Left ventricle myocardium inferior (tissue), 1 donor: ENCODE measurements at regions not wholly inside any gene's neighbourhood (a gene's known extent, or its start where the extent isn't known, plus 50 kb on each side); places are given as distances from the start of the nearest gene placed in this dataset.
"Not testable (repeated sequence)": the region's sequence is repeated elsewhere in the genome, so short reads cannot be mapped to it uniquely, and the experiment has no call there.

ENCODE experiments used
- DNase-seq: peaks from one replicate; pipeline ENCODE4 v3.0.0-alpha.2; 2020
- H3K27ac ChIP-seq: fragments of 200-600 bp; replicated peaks from 2 replicates; pipeline ENCODE4 v1.8.0; 2021
- H3K27me3 ChIP-seq: fragments of 200-600 bp; 2 replicates; pipeline ENCODE4 v1.8.0; 2021; ENCODE audit warnings: low read depth
- H3K36me3 ChIP-seq: fragments of 200-600 bp; 2 replicates; pipeline ENCODE4 v1.8.0; 2021
- H3K4me1 ChIP-seq: fragments of 200-600 bp; 2 replicates; pipeline ENCODE4 v1.8.0; 2021
- H3K4me3 ChIP-seq: fragments of 200-600 bp; 2 replicates; pipeline ENCODE4 v1.8.0; 2021; ENCODE audit warnings: mild to moderate bottlenecking, moderate library complexity
- H3K9me3 ChIP-seq: fragments of 200-600 bp; replicated peaks from 2 replicates; pipeline ENCODE4 v1.8.0; 2021
- CTCF ChIP-seq: fragments of 200-600 bp; IDR thresholded peaks from 2 replicates; pipeline ENCODE4 v1.8.0; 2021; ENCODE audit warnings: antibody characterized with exemption, mild to moderate bottlenecking, borderline replicate concordance
- intact Hi-C: fragments of 100-400 bp; cut with micrococcal nuclease; formaldehyde crosslinking; loops from one replicate; pipeline ENCODE4 v1.11.0; 2022
- donor health status: DM: no; HTN: yes; CAD: no; lungs with severe emphysema.

GRCh38 chr1:61028136-61028535 is 54.2 kb upstream of the NFIA start:
- no peak for TF ChIP-seq CTCF
- H3K36me3 ChIP-seq, result no peaks in the 10 kb centered on the region
- H3K27me3 ChIP-seq, result no peaks in the 10 kb centered on the region
- H3K9me3 ChIP-seq, result no peaks in the 10 kb centered on the region
- H3K4me1 ChIP-seq, result no peaks in the 10 kb centered on the region
- DNase-seq, result no peak
- no peak overlapping the region for H3K27ac ChIP-seq
- H3K4me3 ChIP-seq, result no peak overlapping the region
- intact Hi-C loops, result no loop called here

GRCh38 chr1:61018068-61018467 is 64.3 kb upstream of the NFIA start:
- H3K4me3 ChIP-seq, H3K36me3 ChIP-seq, intact Hi-C loops, H3K27ac ChIP-seq, H3K9me3 ChIP-seq, DNase-seq, H3K27me3 ChIP-seq: not testable (repeated sequence)
- H3K4me1 ChIP-seq, result peaks cover 11% of the 10 kb centered on the region

GRCh38 chr1:61017651-61018050 is 64.7 kb upstream of the NFIA start:
- H3K36me3 ChIP-seq, result no peaks in the 10 kb centered on the region
- H3K27ac ChIP-seq, result no peak overlapping the region
- H3K27me3 ChIP-seq, result no peaks in the 10 kb centered on the region
- peaks cover 14% of the 10 kb centered on the region for H3K4me1 ChIP-seq
- DNase-seq, result no peak
- TF ChIP-seq CTCF, result no peak
- intact Hi-C loops, result no loop called here
- H3K4me3 ChIP-seq, result no peak overlapping the region
- no peaks in the 10 kb centered on the region for H3K9me3 ChIP-seq

GRCh38 chr1:61013946-61014667 is 68.3 kb upstream of the NFIA start:
- Histone ChIP-seq H3K27ac (peak overlapping the region; percentile 56), H3K9me3 (no peaks in the 10 kb centered on the region), H3K4me3 (no peak overlapping the region), H3K27me3 (no peaks in the 10 kb centered on the region), H3K4me1 (peaks cover 28% of the 10 kb centered on the region), H3K36me3 (no peaks in the 10 kb centered on the region)
- no peak for DNase-seq
- intact Hi-C loops, result no loop called here
- no peak for TF ChIP-seq CTCF

- intact Hi-C loops, result no loop called here
- Histone ChIP-seq H3K27ac (peak overlapping the region; percentile 56), H3K27me3 (no peaks in the 10 kb centered on the region), H3K9me3 (no peaks in the 10 kb centered on the region), H3K4me1 (peaks cover 28% of the 10 kb centered on the region), H3K36me3 (no peaks in the 10 kb centered on the region), H3K4me3 (no peak overlapping the region)
- no peak for DNase-seq
- TF ChIP-seq CTCF, result no peak
Measured at GRCh38 chr1:61013189-61013945, 69.0 kb upstream of the NFIA start.

- no peaks in the 10 kb centered on the region for H3K9me3 ChIP-seq
- DNase-seq, result no peak
- H3K27me3 ChIP-seq, result no peaks in the 10 kb centered on the region
- no peaks in the 10 kb centered on the region for H3K36me3 ChIP-seq
- intact Hi-C loops, result no loop called here
- no peak overlapping the region for H3K4me3 ChIP-seq
- no peak overlapping the region for H3K27ac ChIP-seq
- peaks cover 28% of the 10 kb centered on the region for H3K4me1 ChIP-seq
- TF ChIP-seq CTCF, result no peak
Measured at GRCh38 chr1:61012341-61012761, 70.0 kb upstream of the NFIA start.
